Sigmoid colon (tissue), 6 donors: ENCODE measurements at regions not wholly inside any gene's neighbourhood (a gene's known extent, or its start where the extent isn't known, plus 50 kb on each side); places are given as distances from the start of the nearest gene placed in this dataset.

Source experiments
- DNase-seq: peaks from one replicate; pipeline ENCODE4 v3.0.0-alpha.2; 2019
- H3K27ac ChIP-seq, 4 donors: fragments of 200-600 bp; sonication (generic); one replicate each; pipeline ENCODE4 v1.5.1; 2016 to 2019; ENCODE audit warnings: mild to moderate bottlenecking in 1 of 4
- H3K27me3 ChIP-seq, 3 donors: fragments of 200-600 bp; sonication (generic); one replicate each; pipeline ENCODE4 v1.5.1; 2019; ENCODE audit warnings: mild to moderate bottlenecking in 1 of 3
- H3K36me3 ChIP-seq, 4 donors: fragments of 200-600 bp; sonication (generic); one replicate each; pipeline ENCODE4 v1.5.1; 2016 to 2019
- H3K4me1 ChIP-seq, 4 donors: fragments of 200-600 bp; sonication (generic); one replicate each; pipeline ENCODE4 v1.5.1; 2017 to 2019
- H3K4me3 ChIP-seq, 4 donors: fragments of 200-600 bp; sonication (generic); one replicate each; pipeline ENCODE4 v1.5.1; 2017 to 2019; ENCODE audit warnings: mild to moderate bottlenecking in 2 of 4, moderate library complexity in 1 of 4
- H3K9me3 ChIP-seq, 4 donors: fragments of 200-600 bp in 3 of 4; sonication (generic) in 3 of 4; one replicate each; pipeline versions ENCODE4 v1.5.1 to v1.6.1; 2013 to 2019
- CTCF ChIP-seq, 4 experiments: fragments of 450-650 bp in 3 of 4; fragments of 200-600 bp in 1 of 4; IDR thresholded peaks; one replicate each; pipeline ENCODE4 v1.5.1; 2016 to 2019; ENCODE audit warnings: antibody characterized with exemption in 4 of 4, mild to moderate bottlenecking in 3 of 4, moderate library complexity in 2 of 4
- EP300 ChIP-seq, 4 donors: sonication (generic); formaldehyde crosslinking; IDR thresholded peaks; one replicate each; pipeline ENCODE4 v1.6.1; 2017; ENCODE audit warnings: antibody characterized with exemption in 4 of 4
- POLR2A ChIP-seq, 2 donors: fragments of 450-650 bp; IDR thresholded peaks; one replicate each; pipeline ENCODE4 v1.6.1; 2016; ENCODE audit warnings: antibody characterized with exemption in 2 of 2, mild to moderate bottlenecking in 2 of 2, moderate library complexity in 2 of 2
- POLR2AphosphoS5 ChIP-seq, 4 donors: sonication (generic); formaldehyde crosslinking; IDR thresholded peaks; one replicate each; pipeline ENCODE4 v1.6.1; 2017; ENCODE audit warnings: antibody characterized with exemption in 4 of 4
- WGBS, 2 donors: extraction: QIAGEN DNeasy Blood & Tissue Kit; methylation state at CpG; one replicate each; pipeline ENCODE4 v1.1.7; 2013; 5-methylcytosine and 5-hydroxymethylcytosine counted together
- intact Hi-C: fragments of 100-400 bp; cut with DNase I; formaldehyde crosslinking; loops from one replicate; pipeline ENCODE4 v1.15.1; 2023
- donor health status: healthy with polysubstance abuse.
- donor health status: healthy.

GRCh38 chr7:36775676-36776075 is 51.4 kb upstream of the AOAH start:
- no peak for DNase-seq
- Histone ChIP-seq H3K36me3 (no peaks in the 10 kb centered on the region), H3K27ac (no peak overlapping the region), H3K4me1 (no peaks in the 10 kb centered on the region), H3K27me3 (no peaks in the 10 kb centered on the region), H3K4me3 (no peak overlapping the region), H3K9me3 (no peaks in the 10 kb centered on the region)
- 49 to 90% methylated on average over 1 of the region's 1 CpG for WGBS, 2 donors
- TF ChIP-seq EP300 (IDR thresholded peaks at IDR 0.05) (no peak), CTCF (IDR thresholded peaks at IDR 0.05) (no peak), POLR2A (IDR thresholded peaks at IDR 0.05) (no peak), POLR2AphosphoS5 (IDR thresholded peaks at IDR 0.05) (no peak)
- intact Hi-C loops, result no loop called here

DNA sequence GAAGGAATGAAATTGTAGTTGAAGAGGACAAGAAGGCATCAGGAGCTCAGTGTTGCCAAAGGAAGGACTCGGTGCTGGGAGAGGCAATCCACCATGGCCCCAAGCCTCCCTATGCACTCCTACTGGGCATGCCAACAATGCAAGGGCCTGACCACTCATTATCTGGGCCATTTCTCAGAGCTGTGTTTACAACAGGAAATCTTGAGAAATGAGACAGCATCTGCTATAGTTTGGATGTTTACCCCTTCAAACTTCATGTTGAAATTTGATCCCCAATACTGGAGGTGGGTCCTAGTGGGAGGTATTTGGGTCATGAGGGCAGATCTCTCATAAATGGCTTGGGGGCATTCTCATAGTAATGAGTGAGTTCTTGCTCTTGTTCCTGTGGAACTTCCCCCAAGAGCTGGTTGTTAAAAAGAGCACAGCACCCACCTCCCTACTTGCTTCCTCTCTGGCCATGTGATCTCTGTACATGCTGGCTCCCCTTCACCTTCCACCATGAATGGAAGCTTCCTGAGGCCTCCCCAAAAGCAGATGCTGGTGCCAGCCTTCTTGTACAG is 50.8 kb upstream of the AOAH start:
- Histone ChIP-seq H3K9me3 (no peaks in the 10 kb centered on the region), H3K4me3 (no peak overlapping the region), H3K4me1 (no peaks in the 10 kb centered on the region), H3K27ac (no peak overlapping the region), H3K36me3 (no peaks in the 10 kb centered on the region), H3K27me3 (no peaks in the 10 kb centered on the region)
- TF ChIP-seq CTCF (IDR thresholded peaks at IDR 0.05) (no peak), EP300 (IDR thresholded peaks at IDR 0.05) (no peak), POLR2A (IDR thresholded peaks at IDR 0.05) (no peak), POLR2AphosphoS5 (IDR thresholded peaks at IDR 0.05) (no peak)
- intact Hi-C loops, result no loop called here
- DNase-seq, result no peak
- 87 to 92% methylated on average over 1 of the region's 1 CpG for WGBS, 2 donors
